GM19023 (cell line): ENCODE measurements at regions not wholly inside any gene's neighbourhood (a gene's known extent, or its start where the extent isn't known, plus 50 kb on each side); places are given as distances from the start of the nearest gene placed in this dataset.

Experiments
- ATAC-seq: cut with Tn5 transposase; IDR thresholded peaks from one replicate; pipeline ENCODE4 v1.9.1; 2021; ENCODE audit warnings: mild to moderate bottlenecking, moderate library complexity; ENCODE audit not compliant: unreplicated experiment

DNA sequence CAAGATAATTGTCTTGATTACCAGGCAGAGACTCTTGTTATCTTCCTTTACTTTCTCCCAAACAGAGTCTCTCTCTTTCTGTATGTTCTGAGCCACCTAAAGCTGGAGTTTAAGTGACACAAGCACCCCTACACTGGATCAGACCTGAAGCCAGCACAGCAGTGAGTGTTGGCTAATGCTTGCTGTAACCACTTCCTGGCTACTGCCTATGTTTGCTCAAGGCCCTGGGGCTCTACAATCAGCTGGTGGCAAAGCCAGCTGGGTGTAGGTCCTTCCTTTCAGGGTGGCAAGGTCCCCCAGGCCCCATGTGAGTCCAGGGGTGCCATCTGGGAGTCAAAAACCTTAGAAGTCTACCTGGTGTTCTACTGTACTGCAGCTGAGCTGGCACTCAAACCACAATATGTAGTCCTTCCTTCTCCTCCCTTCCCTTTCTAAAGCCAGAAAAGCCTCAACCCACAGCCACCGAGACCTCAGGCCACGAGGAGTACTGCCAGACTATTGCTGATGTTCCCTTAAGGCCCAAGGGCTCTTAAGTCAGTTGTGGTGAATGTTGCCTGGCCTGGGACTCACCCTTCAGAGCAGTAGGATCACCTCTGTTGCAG, 416.3 kb downstream of the ADRA2A start:
- no peak for ATAC-seq

DNA sequence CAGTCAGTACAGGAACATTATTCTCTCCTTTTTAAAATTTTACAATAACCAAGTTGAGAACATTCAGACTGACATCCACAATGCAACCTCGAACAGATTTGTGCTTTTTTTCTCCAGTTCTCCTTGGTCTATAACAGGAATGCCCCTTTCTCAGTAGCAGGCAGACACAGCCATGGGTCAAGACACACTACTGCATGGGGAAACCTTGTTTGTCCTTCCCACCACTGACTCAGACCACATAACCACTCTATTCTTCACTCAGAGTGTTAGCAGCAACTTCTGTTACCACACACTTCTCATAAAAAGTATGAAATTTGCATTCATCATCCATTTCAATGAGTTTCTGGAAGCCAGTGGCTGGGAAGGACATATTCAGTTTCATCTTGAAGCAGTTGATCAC, 421.7 kb downstream of the ADRA2A start:
- ATAC-seq = peak; percentile 54

DNA sequence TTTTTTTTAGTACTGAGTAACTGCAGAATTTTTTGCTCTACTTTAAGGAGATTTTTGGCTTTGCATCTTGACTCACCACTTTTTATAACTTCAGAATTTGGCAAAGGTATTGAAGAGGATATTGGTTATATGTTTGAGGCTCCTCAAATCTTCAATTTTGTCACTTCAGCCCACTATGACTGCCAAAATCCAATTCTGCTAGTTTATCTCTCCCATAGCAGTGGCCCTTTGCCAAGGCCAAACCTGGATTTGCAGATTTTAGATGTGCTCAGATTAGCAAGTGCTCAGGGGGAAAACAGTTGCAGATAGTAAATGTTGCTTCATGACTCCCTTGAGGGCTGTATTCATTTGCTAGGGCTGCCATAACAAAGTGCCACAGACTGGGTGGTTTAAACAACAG, 427.5 kb downstream of the ADRA2A start:
- no peak for ATAC-seq

DNA sequence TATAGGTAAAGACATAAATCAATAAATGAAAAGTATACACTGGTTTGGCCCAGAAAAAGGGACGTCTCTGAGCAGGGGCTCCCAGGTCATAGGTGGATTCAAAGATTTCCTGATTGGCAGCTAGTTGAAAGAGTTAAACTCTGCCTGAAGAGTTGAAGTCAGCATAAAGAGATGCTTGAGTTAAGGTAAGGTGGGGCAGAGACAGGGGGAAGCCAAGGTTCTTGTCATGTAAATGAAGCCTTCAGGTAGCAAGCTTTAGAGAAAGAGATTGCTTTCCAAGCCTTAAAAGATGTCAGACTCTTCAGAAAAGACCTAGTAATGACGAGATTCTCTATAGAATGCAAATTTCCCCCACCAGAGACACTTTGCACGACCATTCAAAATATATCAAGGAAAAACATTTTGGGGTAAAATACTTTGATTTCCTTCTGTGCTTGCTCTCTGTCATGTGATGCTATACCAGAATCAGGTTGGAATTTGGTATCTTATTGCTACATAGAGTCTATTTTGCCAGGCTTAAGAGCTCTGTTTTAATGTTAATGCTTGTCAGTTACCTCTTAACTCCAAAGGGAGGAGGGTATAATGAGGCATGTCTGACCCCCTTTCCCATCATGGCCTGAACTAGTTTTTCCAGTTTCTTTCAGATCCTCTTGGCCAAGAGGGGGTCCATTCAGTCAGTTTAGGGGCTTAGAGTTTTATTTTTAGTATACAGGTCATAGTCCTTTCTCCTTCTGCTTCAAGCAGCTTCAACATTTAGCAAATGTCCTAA, 429.6 kb downstream of the ADRA2A start:
- no peak for ATAC-seq

DNA sequence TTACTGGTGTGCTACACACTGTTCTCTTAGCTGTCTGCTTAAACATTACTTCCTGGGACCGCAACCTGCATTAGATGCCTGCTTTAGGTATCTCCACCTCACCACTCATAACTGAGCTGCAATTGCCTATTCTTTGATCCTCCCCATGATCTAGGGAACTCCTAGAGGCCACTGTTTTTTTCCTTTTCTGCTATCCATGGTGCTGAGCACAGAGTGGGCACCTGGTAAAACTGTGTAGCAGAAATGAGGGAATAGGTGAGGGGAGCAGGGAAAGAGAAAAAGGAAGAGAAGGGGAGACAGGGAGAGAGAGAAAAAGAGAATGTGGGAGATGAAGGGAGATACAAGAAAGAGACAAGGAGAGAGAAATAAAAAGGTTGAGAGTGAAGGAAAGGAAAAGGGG, 434.9 kb downstream of the ADRA2A start:
- ATAC-seq = no peak

DNA sequence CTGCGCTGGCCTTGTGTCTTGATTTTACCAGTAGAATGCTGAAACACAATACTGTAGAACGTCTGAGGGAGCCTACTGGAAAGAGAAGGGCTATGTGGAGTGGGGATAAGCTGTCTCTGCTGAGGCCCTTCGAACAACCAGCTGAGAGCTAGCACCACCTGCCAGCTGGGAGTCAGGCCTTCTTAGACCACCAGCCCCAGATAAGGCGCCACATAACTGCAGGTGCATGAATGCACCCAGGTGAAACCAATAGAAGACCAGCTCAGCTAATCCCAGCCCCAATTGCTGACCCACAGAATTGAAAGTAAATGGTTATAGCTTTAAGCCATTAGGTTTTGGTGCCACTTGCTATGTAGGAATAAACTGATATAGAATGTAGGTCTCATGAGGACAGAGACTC, 438.4 kb downstream of the ADRA2A start:
- no peak for ATAC-seq

DNA sequence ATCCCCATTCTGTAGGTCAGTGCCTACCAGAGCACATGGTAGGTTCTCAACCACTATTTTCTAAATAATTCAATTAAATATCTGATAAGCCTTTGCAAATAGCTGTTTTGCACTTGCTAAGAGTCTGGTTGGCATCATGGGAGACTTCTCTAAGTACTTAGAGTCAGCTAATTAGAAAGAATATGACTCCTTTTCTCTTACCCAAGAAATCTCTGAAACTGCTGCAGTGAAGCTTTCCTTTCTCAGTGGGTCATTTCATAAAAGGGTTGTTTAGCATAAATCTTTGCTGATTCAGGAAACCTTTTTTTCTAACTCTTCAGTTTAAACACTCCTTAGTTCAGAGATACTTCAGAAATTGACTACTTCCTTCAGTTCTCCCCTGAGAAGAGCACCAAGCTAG, 438.9 kb downstream of the ADRA2A start:
- no peak for ATAC-seq

DNA sequence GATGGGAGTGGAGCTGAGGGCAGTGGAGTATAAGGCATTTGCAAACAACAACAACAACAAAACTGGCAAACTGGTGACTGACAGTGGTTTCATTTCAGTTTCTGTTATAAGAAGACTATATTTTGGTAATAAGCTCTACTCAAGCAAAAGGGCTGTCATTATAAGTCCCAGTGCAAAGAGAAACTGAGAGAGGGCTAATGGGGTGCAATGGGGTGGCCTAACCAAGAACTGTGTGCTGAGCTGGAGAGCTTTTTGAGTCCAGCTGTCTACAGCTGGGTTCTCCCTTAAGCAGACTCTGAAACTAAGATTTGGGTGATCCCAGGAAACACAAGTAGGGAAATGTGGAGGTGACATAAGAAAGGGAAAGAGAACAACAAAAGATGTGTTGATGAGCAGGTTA, 439.3 kb downstream of the ADRA2A start:
- ATAC-seq = no peak

DNA sequence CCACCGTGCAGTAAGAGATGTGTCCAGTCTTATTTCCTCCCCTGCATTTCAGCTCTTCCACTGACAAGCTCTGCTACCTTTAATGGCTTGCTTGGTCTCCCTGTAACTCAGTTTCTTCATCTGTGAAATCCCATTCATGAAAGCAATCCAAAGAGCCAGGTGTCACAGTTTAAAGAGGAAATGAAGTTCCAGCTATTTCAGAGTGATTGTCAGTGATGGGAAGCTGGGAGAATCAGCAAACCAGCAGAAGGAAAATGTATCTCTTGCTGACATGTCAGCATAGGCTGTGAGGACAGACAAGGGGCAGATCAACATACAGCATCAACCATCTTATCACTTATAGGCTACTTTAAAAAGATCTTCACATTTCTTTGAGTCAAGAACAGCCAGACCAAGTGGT, 445.3 kb downstream of the ADRA2A start:
- ATAC-seq = no peak

DNA sequence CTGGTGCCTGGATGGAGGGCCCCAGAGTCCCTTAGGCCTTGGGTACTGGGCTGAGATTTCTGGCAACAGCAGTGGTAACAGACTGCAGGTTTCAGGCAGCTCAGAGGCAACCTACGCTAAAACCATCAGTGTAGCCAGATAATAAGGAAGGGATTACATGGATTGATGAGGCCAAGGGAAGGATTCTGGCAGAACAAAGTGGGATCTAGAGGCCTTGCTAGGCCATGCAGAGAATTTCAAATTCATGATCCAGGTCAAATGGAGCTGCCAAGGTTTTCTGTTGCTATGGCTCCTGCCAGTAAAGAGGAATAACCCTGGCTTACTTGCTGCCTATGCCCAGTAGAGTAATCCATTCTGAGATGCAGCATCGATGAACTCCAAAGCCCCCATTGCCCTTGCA, 445.7 kb downstream of the ADRA2A start:
- no peak for ATAC-seq

DNA sequence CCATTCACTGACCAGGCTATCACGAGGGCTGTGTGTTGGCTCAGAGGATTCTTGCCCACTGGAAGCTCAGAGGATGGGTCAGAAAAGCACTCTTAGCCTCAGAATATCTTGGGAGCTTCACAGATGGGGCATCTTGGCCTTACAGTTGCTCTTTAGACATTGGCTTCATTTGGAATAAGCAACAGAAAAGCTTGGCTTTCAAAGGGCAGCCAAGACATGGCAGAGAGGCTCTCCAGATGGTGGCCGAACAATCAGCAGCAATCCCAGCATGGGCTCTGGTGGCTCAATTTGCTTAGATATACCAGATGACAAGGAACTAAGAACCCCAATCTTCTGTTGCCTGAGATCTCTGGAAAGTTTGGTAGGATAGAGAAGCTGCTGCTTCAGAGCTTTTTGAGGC, 446.2 kb downstream of the ADRA2A start:
- no peak for ATAC-seq

DNA sequence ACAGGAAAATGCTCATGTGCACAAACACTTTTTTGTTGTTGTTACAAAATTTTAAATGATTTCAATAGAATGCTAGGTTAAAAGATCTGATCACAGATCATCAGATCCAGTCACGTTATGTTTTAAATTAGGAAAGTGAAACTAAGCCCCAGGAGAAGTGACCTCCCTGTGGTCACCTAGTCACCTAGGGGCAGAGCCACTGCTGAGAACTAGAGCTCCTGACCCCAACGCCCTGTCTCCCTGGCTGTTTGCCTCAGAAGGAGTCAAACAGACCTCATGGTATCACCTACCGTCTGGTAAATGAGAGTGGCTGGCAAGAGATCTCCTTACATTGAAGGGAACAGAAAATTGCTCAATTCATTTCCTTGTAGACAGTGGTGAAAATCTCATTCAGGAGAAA, 447.3 kb downstream of the ADRA2A start:
- no peak for ATAC-seq

DNA sequence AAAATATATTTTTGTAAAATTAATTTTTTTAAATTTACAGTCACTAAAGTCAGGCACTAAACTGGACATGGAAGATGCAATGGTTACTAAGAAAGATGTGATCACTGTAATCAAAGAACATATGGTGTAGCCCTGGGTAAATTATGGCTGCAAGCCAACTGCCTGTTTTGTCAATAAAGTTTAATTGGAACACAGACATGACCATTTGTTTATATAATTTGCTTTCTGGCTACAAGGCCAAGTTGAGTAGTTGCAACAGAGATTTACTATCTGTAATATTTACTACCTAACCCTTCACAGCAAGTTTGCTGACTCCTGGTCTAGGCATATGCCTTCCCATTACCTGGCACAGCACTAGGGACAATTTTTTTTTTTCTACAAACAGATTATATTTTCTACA, 448.9 kb downstream of the ADRA2A start:
- ATAC-seq = no peak

DNA sequence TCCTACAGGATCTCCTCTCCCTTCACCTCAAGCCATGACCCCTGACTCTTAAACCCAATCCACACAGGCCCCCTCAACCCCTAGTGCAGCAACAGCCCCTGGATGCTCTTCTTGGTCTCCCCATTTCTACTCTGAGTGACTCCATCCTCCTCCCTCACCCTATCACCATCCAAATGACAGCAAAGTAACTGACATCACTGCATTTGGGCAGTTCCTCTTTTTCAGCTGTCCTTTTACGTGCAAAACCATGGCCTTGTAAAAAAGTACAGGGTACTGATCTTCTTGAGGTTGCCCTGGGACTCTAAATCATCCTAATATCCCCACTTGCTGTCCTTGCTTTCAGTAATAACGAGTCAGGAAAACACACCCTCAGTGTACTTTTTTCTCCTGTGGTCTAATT, 454.9 kb downstream of the ADRA2A start:
- no peak for ATAC-seq

DNA sequence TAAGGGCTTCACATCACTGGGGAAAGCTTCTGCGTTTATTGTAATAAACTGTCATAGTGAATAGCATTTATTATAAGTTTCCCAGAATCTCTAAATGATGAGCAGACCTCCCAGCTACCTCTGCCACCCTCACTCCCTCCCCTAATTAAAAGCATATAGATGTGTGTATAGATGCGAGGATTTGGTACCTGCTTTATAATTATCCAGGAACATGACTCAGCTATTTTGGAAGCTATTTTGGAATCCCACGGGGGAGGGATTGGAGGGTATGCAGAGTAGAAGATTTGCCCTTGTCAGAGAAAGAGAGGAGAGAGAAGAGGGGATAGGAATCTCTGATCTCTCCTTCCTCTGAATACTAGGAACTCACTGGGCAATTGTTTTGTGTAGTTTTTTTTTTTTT, 455.3 kb downstream of the ADRA2A start:
- no peak for ATAC-seq

DNA sequence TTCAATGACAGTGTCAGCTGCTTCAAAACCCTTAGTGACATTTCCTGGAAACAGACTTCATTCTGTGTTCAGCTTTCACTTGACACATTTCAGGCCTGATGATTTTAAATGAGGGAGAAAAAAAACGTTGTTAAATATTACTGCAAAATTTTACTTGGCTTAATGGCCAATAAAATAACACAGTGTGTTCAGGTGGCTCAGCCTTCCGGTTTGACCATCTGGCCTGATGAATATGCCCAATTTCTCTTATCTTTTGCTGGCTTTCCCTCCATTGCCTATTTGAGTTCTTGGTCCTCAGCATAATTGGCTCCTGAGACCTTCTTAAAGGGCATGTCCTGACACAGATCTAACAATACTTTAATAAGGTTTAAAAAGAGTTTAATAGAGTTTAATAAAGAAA, 462.4 kb downstream of the ADRA2A start:
- no peak for ATAC-seq

DNA sequence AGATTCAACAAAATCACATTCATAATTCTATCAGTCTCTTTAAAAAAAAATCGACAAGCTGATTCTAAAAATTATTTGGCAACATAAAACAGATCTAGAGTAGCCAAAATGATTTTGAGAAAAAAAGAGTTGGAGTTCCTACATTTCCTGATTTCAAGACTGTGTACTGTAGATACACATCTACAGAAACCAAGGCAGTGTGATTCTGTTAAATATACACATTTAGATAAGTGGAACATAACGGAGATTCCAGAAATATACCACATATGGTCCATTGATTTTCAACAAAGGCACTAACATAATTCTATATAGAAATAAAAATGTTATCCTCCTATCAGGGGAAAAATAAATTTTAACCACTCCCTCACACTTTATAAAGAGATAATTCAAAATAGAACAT, 467.0 kb downstream of the ADRA2A start:
- ATAC-seq = no peak

DNA sequence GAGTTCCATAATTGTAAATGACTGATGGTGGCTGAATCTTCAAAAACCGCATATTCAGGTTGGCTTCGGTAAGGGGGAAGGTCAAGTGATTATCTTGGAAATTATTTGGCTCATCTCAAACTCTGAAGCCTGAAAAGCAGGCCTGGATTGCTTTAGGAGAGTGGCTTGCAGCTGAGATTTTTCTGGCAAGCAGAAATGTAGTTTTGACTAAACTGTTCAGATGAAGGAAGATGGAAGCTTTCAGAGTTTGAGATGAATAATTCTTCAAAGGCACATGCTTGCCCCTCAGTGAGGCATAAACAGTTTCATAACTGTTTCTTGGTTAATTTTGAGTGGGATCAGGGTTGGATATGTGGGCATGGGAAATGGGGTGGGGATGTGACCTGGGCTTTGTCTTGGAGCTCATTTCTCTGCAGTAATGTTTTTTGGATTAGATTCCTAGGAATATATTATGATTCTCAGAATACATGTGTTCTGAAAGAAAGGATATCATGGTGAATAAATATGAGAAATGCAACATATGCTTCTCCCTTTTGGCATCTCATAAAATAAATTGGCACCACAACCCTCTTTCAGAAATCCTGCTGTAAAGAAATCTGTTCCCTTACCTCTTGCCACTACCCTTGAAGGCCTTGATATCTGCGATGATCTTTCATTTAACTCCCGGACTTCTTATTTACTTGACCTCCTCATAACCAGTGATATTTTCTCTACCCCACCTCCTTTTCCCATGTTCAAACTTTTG, 469.2 kb downstream of the ADRA2A start:
- ATAC-seq = no peak

DNA sequence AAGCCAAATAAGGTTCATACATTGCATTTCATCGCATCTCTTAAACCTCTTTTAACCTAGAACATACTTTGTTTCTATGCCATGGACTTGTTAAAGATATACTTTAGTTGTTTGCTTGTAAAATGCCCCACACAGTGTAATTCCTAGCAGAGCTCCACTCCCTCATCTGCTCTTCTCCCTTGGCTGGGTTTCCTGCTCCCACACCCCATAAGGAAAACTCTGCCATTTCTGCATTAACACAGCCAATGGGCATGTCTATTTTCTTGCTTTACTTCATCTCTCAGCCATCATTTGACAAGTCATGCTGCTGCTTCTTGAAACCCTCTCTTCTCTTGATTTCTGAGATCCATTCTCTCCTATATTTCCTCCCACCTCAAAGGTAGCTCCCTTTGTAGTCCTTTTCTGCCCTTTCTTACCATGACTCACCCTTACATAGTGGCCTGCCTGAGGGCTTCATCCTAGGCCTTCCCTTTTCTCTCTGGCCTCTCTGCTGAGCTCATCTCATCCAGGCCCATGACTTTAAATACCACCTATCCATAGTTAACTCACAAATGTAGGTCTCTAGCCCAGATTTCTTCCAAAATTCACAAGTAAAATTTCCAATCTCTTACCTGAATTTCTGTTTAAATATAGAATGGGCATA, 471.4 kb downstream of the ADRA2A start:
- ATAC-seq = no peak

DNA sequence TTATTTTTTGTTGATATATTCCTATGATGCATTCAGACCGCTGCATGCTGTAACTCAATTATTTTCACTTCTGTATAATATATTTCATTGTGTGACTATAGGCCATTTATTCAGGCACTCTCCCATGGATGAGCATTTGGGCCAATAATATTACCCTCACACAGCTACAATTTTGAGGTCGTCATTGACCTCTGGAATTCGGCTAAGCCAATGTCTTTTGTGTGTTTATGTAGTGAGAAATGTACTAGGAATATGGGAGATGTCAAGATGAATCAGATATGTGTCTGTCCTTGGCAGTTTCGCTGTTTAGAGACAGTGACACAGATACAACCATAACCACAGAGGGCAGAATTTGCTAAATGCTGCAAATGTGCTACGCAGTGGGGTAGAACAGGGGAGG, 474.2 kb downstream of the ADRA2A start:
- ATAC-seq = no peak

DNA sequence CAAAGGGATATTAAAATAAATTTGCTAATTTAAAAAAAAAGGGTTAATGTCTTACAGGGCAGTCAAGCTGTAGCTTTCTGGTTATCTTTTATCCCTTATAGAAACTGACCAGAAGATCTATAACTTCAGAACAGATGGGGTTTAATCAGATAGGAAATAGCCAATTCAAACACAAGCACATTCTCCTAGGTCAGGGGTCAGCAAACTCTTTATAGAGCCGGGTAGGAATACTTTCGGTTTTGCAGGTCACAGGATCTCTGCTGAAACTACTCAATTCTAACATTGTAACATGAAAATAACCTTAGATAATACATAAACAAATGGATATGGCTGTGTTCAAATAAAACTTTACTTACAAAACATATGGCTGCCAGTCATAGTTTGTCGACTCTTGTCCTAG, 479.8 kb downstream of the ADRA2A start:
- no peak for ATAC-seq

DNA sequence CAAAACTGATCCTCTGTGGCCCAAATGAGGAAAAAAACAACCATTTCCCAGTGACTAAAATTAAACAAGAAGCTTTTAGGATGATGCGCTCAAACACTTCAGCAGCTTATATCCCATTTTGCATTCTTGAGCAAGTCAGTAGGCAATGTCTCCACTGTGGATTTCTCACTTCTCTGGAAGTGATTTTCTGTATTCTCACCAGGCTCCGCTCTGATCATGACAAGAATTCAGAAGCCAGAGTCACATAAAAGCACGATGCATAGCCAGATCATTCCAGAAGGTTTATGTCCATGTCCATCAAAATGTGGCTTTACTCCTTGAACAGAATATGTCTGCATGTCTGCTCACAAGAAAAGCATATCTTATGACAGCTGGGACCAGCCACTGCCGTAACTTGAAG, 481.4 kb downstream of the ADRA2A start:
- ATAC-seq = no peak
